Esophagus squamous epithelium (tissue), 4 donors: ENCODE measurements at regions not wholly inside any gene's neighbourhood (a gene's known extent, or its start where the extent isn't known, plus 50 kb on each side); places are given as distances from the start of the nearest gene placed in this dataset.

ENCODE experiments used
- CTCF ChIP-seq, 6 experiments: fragments of 450-650 bp in 4 of 6; fragments of 200-600 bp in 2 of 6; sonication (generic) in 2 of 6; IDR thresholded peaks; one replicate each; pipeline ENCODE4 v1.5.1; 2016 to 2019; ENCODE audit warnings: antibody characterized with exemption in 6 of 6, mild to moderate bottlenecking in 4 of 6, moderate library complexity in 4 of 6
- POLR2A ChIP-seq, 4 donors: fragments of 450-650 bp; IDR thresholded peaks; one replicate each; pipeline ENCODE4 v1.6.1; 2017; ENCODE audit warnings: antibody characterized with exemption in 4 of 4, mild to moderate bottlenecking in 4 of 4, moderate library complexity in 3 of 4

- TF ChIP-seq CTCF (IDR thresholded peaks at IDR 0.05) = no peak
- TF ChIP-seq POLR2A (IDR thresholded peaks at IDR 0.05) = no peak
These were observed 216.8 kb downstream of the RPLP1 start for GRCh38 chr15:69669446-69669845.
